GM12878 (cell line): ENCODE measurements at regions not wholly inside any gene's neighbourhood (a gene's known extent, or its start where the extent isn't known, plus 50 kb on each side); places are given as distances from the start of the nearest gene placed in this dataset.

ENCODE experiments used
- BACH1 ChIP-seq: fragments of 450-650 bp; IDR thresholded peaks from 2 replicates; pipeline ENCODE4 v1.6.1; 2017; ENCODE audit warnings: mild to moderate bottlenecking, borderline replicate concordance
- DPF2 ChIP-seq: fragments of 450-650 bp; IDR thresholded peaks from 2 replicates; pipeline ENCODE4 v1.6.1; 2017; ENCODE audit warnings: mild to moderate bottlenecking
- JUNB ChIP-seq: IDR thresholded peaks from 2 replicates; pipeline ENCODE4 v1.6.1; 2016; ENCODE audit warnings: antibody characterized with exemption, mild to moderate bottlenecking
- NFYB ChIP-seq: IDR thresholded peaks from 2 replicates; pipeline ENCODE4 v1.6.1; 2011; ENCODE audit warnings: low read depth, mild to moderate bottlenecking, low read length, improper control_type of control experiment, moderate library complexity; ENCODE audit not compliant: insufficient read depth
- PAX5 ChIP-seq: IDR thresholded peaks from 2 replicates; pipeline ENCODE4 v1.6.1; 2011; ENCODE audit warnings: low read depth, low read length, borderline replicate concordance
- POLR2AphosphoS2 ChIP-seq: IDR thresholded peaks from 2 replicates; pipeline ENCODE4 v1.6.1; 2011; ENCODE audit warnings: low read depth, mild to moderate bottlenecking, low read length, improper control_type of control experiment, moderate library complexity
- SMC3 ChIP-seq: IDR thresholded peaks from 2 replicates; pipeline ENCODE4 v1.6.1; 2011; ENCODE audit warnings: low read length, improper control_type of control experiment, borderline replicate concordance
- SUPT20H ChIP-seq: IDR thresholded peaks from 2 replicates; pipeline ENCODE4 v1.6.1; 2011; ENCODE audit warnings: low read depth, mild to moderate bottlenecking, low read length, moderate library complexity, borderline replicate concordance; ENCODE audit not compliant: control insufficient read depth
- TAF1 ChIP-seq: IDR thresholded peaks from 2 replicates; pipeline ENCODE4 v1.6.1; 2011; ENCODE audit warnings: mild to moderate bottlenecking, low read depth, low read length, borderline replicate concordance
- TCF7 ChIP-seq: IDR thresholded peaks from 2 replicates; pipeline ENCODE4 v1.6.1; 2014; ENCODE audit warnings: antibody characterized with exemption, borderline replicate concordance
- YBX1 ChIP-seq: fragments of 450-650 bp; IDR thresholded peaks from 2 replicates; pipeline ENCODE4 v1.6.1; 2016; ENCODE audit warnings: antibody characterized with exemption
- TF ChIP-seq, protein P1 (sequence below): fragments of 450-650 bp; IDR thresholded peaks from 2 replicates; pipeline ENCODE4 v1.6.1; 2016; ENCODE audit warnings: mild to moderate bottlenecking
- TF ChIP-seq, protein P2 (sequence below): IDR thresholded peaks from 2 replicates; pipeline ENCODE4 v1.6.1; 2011; ENCODE audit warnings: mild to moderate bottlenecking, low read depth, low read length, moderate library complexity; ENCODE audit not compliant: insufficient replicate concordance
- TF ChIP-seq, protein P3 (sequence below): fragments of 450-650 bp; formaldehyde crosslinking; IDR thresholded peaks from 2 replicates; pipeline ENCODE4 v1.4.0; 2022; ENCODE audit warnings: mild to moderate bottlenecking, moderate library complexity

DNA sequence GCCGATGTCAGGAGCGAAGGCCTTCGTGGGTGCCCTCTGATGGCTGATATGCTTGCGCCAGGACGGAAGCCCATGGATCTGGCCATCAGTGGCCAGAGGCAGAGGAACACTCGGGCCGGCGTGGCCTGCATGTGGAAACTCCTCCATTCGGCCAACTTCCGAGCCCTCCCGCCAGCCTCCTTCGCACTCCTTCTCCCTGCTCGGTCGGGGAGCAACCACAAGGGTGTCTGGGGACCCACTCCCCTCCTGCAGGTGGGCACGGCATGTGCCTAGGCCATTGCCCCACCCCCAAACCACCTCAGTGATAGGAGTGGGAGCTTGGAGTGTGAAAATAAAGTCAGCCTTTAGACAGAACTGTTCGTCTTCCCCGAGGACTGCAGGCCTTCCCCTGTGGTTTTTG lies 231.3 kb downstream of the BCL11B start (continued):
- TF ChIP-seq POLR2AphosphoS2 (no peak), YBX1 (no peak), DPF2 (no peak), JUNB (no peak), TAF1 (no peak), TCF7 (no peak), BACH1 (no peak), PAX5 (no peak), SUPT20H (no peak), SMC3 (no peak), NFYB (no peak)
- TF ChIP-seq, protein P1, sequence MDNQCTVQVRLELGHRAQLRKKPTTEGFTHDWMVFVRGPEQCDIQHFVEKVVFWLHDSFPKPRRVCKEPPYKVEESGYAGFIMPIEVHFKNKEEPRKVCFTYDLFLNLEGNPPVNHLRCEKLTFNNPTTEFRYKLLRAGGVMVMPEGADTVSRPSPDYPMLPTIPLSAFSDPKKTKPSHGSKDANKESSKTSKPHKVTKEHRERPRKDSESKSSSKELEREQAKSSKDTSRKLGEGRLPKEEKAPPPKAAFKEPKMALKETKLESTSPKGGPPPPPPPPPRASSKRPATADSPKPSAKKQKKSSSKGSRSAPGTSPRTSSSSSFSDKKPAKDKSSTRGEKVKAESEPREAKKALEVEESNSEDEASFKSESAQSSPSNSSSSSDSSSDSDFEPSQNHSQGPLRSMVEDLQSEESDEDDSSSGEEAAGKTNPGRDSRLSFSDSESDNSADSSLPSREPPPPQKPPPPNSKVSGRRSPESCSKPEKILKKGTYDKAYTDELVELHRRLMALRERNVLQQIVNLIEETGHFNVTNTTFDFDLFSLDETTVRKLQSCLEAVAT: no peak
- TF ChIP-seq, protein P2, sequence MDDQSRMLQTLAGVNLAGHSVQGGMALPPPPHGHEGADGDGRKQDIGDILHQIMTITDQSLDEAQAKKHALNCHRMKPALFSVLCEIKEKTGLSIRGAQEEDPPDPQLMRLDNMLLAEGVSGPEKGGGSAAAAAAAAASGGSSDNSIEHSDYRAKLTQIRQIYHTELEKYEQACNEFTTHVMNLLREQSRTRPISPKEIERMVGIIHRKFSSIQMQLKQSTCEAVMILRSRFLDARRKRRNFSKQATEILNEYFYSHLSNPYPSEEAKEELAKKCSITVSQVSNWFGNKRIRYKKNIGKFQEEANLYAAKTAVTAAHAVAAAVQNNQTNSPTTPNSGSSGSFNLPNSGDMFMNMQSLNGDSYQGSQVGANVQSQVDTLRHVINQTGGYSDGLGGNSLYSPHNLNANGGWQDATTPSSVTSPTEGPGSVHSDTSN: no peak
- TF ChIP-seq, protein P3, sequence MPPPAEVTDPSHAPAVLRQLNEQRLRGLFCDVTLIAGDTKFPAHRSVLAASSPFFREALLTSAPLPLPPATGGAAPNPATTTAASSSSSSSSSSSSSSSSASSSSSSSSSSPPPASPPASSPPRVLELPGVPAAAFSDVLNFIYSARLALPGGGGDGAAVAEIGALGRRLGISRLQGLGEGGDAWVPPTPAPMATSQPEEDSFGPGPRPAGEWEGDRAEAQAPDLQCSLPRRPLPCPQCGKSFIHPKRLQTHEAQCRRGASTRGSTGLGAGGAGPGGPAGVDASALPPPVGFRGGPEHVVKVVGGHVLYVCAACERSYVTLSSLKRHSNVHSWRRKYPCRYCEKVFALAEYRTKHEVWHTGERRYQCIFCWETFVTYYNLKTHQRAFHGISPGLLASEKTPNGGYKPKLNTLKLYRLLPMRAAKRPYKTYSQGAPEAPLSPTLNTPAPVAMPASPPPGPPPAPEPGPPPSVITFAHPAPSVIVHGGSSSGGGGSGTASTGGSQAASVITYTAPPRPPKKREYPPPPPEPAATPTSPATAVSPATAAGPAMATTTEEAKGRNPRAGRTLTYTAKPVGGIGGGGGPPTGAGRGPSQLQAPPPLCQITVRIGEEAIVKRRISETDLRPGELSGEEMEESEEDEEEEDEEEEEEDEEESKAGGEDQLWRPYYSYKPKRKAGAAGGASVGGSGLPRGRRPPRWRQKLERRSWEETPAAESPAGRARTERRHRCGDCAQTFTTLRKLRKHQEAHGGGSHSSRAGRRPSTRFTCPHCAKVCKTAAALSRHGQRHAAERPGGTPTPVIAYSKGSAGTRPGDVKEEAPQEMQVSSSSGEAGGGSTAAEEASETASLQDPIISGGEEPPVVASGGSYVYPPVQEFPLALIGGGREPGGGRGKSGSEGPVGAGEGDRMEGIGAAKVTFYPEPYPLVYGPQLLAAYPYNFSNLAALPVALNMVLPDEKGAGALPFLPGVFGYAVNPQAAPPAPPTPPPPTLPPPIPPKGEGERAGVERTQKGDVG (CRISPR knock-in tag): no peak
